Kidney (tissue), 13 donors: ENCODE measurements at regions not wholly inside any gene's neighbourhood (a gene's known extent, or its start where the extent isn't known, plus 50 kb on each side); places are given as distances from the start of the nearest gene placed in this dataset.

Experiments used
- DNase-seq, 5 donors: peaks; one replicate each; pipeline ENCODE4 v3.0.0-alpha.2; 2013 to 2020
- FAIRE-seq: peaks from 2 replicates; lab custom pipeline; 2012; peaks lifted over from hg19 to GRCh38; lab: Jason Lieb, UNC
- H3K27ac ChIP-seq, 2 donors: one replicate each; pipeline ENCODE4 v1.7.0; 2013; ENCODE audit warnings: low read depth in 2 of 2, low read length in 2 of 2, inconsistent platforms in 1 of 2
- H3K27me3 ChIP-seq: one replicate; pipeline ENCODE4 v1.7.1; 2013; ENCODE audit warnings: low read length, inconsistent platforms; ENCODE audit not compliant: control insufficient read depth, insufficient read depth
- H3K36me3 ChIP-seq, 3 donors: one replicate each; pipeline versions ENCODE4 v1.7.0 to v1.7.1; 2013; ENCODE audit warnings: low read length in 3 of 3, control low read depth in 1 of 3, inconsistent platforms in 1 of 3; ENCODE audit not compliant: insufficient read depth in 3 of 3, control insufficient read depth in 2 of 3
- H3K4me1 ChIP-seq, 3 donors: one replicate each; pipeline versions ENCODE4 v1.7.0 to v1.7.1; 2013; ENCODE audit warnings: low read length in 3 of 3, inconsistent platforms in 1 of 3, low read depth in 1 of 3; ENCODE audit not compliant: control insufficient read depth in 2 of 3, insufficient read depth in 2 of 3
- H3K4me3 ChIP-seq, 3 donors: one replicate each; pipeline versions ENCODE4 v1.7.0 to v1.8.1; 2013; ENCODE audit warnings: low read length in 3 of 3, control low read depth in 1 of 3, inconsistent platforms in 1 of 3
- H3K9ac ChIP-seq, 3 donors: one replicate each; pipeline versions ENCODE4 v1.7.0 to v1.7.1; 2013; ENCODE audit warnings: low read length in 3 of 3, control low read depth in 1 of 3, inconsistent platforms in 1 of 3
- H3K9me3 ChIP-seq, 3 donors: one replicate each; pipeline versions ENCODE4 v1.7.0 to v1.7.1; 2013; ENCODE audit warnings: low read length in 3 of 3, control low read depth in 1 of 3, inconsistent platforms in 1 of 3; ENCODE audit not compliant: control insufficient read depth in 2 of 3, insufficient read depth in 1 of 3
- CTCF ChIP-seq: IDR thresholded peaks from 3 replicates; pipeline ENCODE4 v1.5.1; 2012; ENCODE audit warnings: mild to moderate bottlenecking, moderate library complexity, borderline replicate concordance; ENCODE audit not compliant: insufficient read depth; ENCODE audit errors: extremely low read depth
- intact Hi-C: fragments of 100-400 bp; cut with DNase I; formaldehyde crosslinking; loops from one replicate; pipeline ENCODE4 v1.11.1; 2022
- donor health status: control.
- donor health status: control.
- donor health status: control.
- donor health status: control.
- donor health status: control.
- donor health status: DM: yes; HTN: yes; CAD: no.
- donor health status: Normal renal cell carcinoma (clear cell type).

GRCh38 chr2:12097859-12098258 lies 351.4 kb downstream of the LPIN1 start:
- no peak overlapping the region for H3K27ac ChIP-seq
- no peaks in the 10 kb centered on the region for H3K36me3 ChIP-seq
- H3K4me1 ChIP-seq, result peaks cover 0 to 2% (median 0%) of the 10 kb centered on the region in 3 donors
- DNase-seq, result no peak
- intact Hi-C loops, result no loop called here
- FAIRE-seq, result no peak
- TF ChIP-seq CTCF, result no peak
- H3K9me3 ChIP-seq, result no peaks in the 10 kb centered on the region
- no peak overlapping the region for H3K4me3 ChIP-seq
- H3K9ac ChIP-seq, result no peak overlapping the region
- H3K27me3 ChIP-seq, result no peaks in the 10 kb centered on the region

- intact Hi-C loops, result no loop called here
- Histone ChIP-seq H3K27me3 (no peaks in the 10 kb centered on the region), H3K27ac (no peak overlapping the region), H3K9me3 (no peaks in the 10 kb centered on the region), H3K9ac (no peak overlapping the region), H3K4me3 (no peak overlapping the region), H3K36me3 (no peaks in the 10 kb centered on the region), H3K4me1 (peaks cover 0 to 2% (median 0%) of the 10 kb centered on the region in 3 donors)
- DNase-seq, result no peak
- no peak for FAIRE-seq
- TF ChIP-seq CTCF, result no peak
Measured at GRCh38 chr2:12099374-12099773, 352.9 kb downstream of the LPIN1 start.

GRCh38 chr2:12102679-12103078 lies 356.2 kb downstream of the LPIN1 start:
- FAIRE-seq (no peak), DNase-seq (no peak)
- Histone ChIP-seq H3K36me3 (no peaks in the 10 kb centered on the region), H3K9me3 (no peaks in the 10 kb centered on the region), H3K4me1 (peaks cover 0 to 2% (median 0%) of the 10 kb centered on the region in 3 donors), H3K27ac (no peak overlapping the region), H3K27me3 (no peaks in the 10 kb centered on the region), H3K4me3 (no peak overlapping the region), H3K9ac (no peak overlapping the region)
- no peak for TF ChIP-seq CTCF
- intact Hi-C loops, result no loop called here

- Histone ChIP-seq H3K27ac (no peak overlapping the region), H3K36me3 (no peaks in the 10 kb centered on the region), H3K27me3 (no peaks in the 10 kb centered on the region), H3K9ac (no peak overlapping the region), H3K4me3 (no peak overlapping the region), H3K4me1 (no peaks in the 10 kb centered on the region), H3K9me3 (no peaks in the 10 kb centered on the region)
- TF ChIP-seq CTCF, result no peak
- DNase-seq, result no peak
- intact Hi-C loops, result no loop called here
- FAIRE-seq, result no peak
Measured at GRCh38 chr2:12105180-12105579, 358.7 kb downstream of the LPIN1 start.
